GM12878 (cell line): ENCODE measurements at regions not wholly inside any gene's neighbourhood (a gene's known extent, or its start where the extent isn't known, plus 50 kb on each side); places are given as distances from the start of the nearest gene placed in this dataset.
A peak's percentile ranks its signal among the peaks of the same experiment; 100 is the strongest.

Experiments
- ATF3 ChIP-seq: IDR thresholded peaks from 2 replicates; pipeline ENCODE4 v1.6.1; 2011; ENCODE audit warnings: low read depth, mild to moderate bottlenecking, low read length, moderate library complexity, borderline replicate concordance; ENCODE audit errors: extremely low read depth
- ATF7 ChIP-seq: fragments of 450-650 bp; IDR thresholded peaks from 2 replicates; pipeline ENCODE4 v1.6.1; 2016; ENCODE audit warnings: low read depth, mild to moderate bottlenecking
- BACH1 ChIP-seq: fragments of 450-650 bp; IDR thresholded peaks from 2 replicates; pipeline ENCODE4 v1.6.1; 2017; ENCODE audit warnings: mild to moderate bottlenecking, borderline replicate concordance
- BHLHE40 ChIP-seq, 2 experiments: fragments of 450-650 bp in 1 of 2; IDR thresholded peaks; 2 replicates each; pipeline ENCODE4 v1.6.1; 2011 to 2017; ENCODE audit warnings: low read depth in 2 of 2, borderline replicate concordance in 1 of 2, improper control_type of control experiment in 1 of 2, low read length in 1 of 2, mild to moderate bottlenecking in 1 of 2
- DPF2 ChIP-seq: fragments of 450-650 bp; IDR thresholded peaks from 2 replicates; pipeline ENCODE4 v1.6.1; 2017; ENCODE audit warnings: mild to moderate bottlenecking
- EP300 ChIP-seq, 2 experiments: fragments of 150-350 bp in 1 of 2; IDR thresholded peaks; 2 replicates each; pipeline ENCODE4 v1.6.1; 2011 to 2012; ENCODE audit warnings: low read depth in 2 of 2, low read length in 2 of 2, borderline replicate concordance in 1 of 2, improper control_type of control experiment in 1 of 2, inconsistent platforms in 1 of 2; ENCODE audit not compliant: control insufficient read depth in 1 of 2
- ETV6 ChIP-seq, 2 experiments: fragments of 450-650 bp in 1 of 2; IDR thresholded peaks in 1 of 2; conservative IDR thresholded peaks in 1 of 2; 2 replicates each; pipeline ENCODE4 v1.6.1; 2014; ENCODE audit warnings: antibody characterized with exemption in 1 of 2, borderline replicate concordance in 1 of 2, low read depth in 1 of 2, mild to moderate bottlenecking in 1 of 2, moderate library complexity in 1 of 2
- FOXK2 ChIP-seq: fragments of 450-650 bp; IDR thresholded peaks from 2 replicates; pipeline ENCODE4 v1.6.1; 2017; ENCODE audit warnings: mild to moderate bottlenecking, moderate library complexity
- HDAC2 ChIP-seq: fragments of 200-600 bp; sonication (generic); IDR thresholded peaks from 2 replicates; pipeline ENCODE4 v1.6.1; 2017
- IKZF1 ChIP-seq: fragments of 450-650 bp; conservative IDR thresholded peaks from 2 replicates; pipeline ENCODE4 v1.6.1; 2017; ENCODE audit warnings: antibody characterized with exemption, mild to moderate bottlenecking
- JUNB ChIP-seq: IDR thresholded peaks from 2 replicates; pipeline ENCODE4 v1.6.1; 2016; ENCODE audit warnings: antibody characterized with exemption, mild to moderate bottlenecking
- MEF2B ChIP-seq: fragments of 450-650 bp; IDR thresholded peaks from 2 replicates; pipeline ENCODE4 v1.6.1; 2018; ENCODE audit warnings: mild to moderate bottlenecking, moderate library complexity; ENCODE audit not compliant: partially characterized antibody, poor library complexity, severe bottlenecking
- MTA2 ChIP-seq: fragments of 450-650 bp; IDR thresholded peaks from 2 replicates; pipeline ENCODE4 v1.6.1; 2016; ENCODE audit warnings: low read depth, mild to moderate bottlenecking, moderate library complexity
- MYB ChIP-seq: fragments of 150-350 bp; IDR thresholded peaks from 2 replicates; pipeline ENCODE4 v1.6.1; 2014; ENCODE audit warnings: mild to moderate bottlenecking, low read depth, low read length, borderline replicate concordance
- NR2F1 ChIP-seq: fragments of 450-650 bp; conservative IDR thresholded peaks from 2 replicates; pipeline ENCODE4 v1.6.1; 2017; ENCODE audit warnings: mild to moderate bottlenecking
- PBX3 ChIP-seq: IDR thresholded peaks from 2 replicates; pipeline ENCODE4 v1.6.1; 2011; ENCODE audit warnings: mild to moderate bottlenecking, low read depth, low read length, moderate library complexity; ENCODE audit not compliant: insufficient replicate concordance
- POU2F2 ChIP-seq: IDR thresholded peaks from 3 replicates; pipeline ENCODE4 v1.6.1; 2011; ENCODE audit warnings: low read depth, mild to moderate bottlenecking, low read length, borderline replicate concordance
- RUNX3 ChIP-seq: IDR thresholded peaks from 2 replicates; pipeline ENCODE4 v1.6.1; 2012; ENCODE audit warnings: low read length, inconsistent platforms
- SMAD1 ChIP-seq: fragments of 450-650 bp; IDR thresholded peaks from 2 replicates; pipeline ENCODE4 v1.6.1; 2018; ENCODE audit warnings: mild to moderate bottlenecking, low read depth; ENCODE audit not compliant: partially characterized antibody
- SMARCA5 ChIP-seq: fragments of 450-650 bp; IDR thresholded peaks from 2 replicates; pipeline ENCODE4 v1.6.1; 2017; ENCODE audit warnings: mild to moderate bottlenecking
- SPI1 ChIP-seq: IDR thresholded peaks from 2 replicates; pipeline ENCODE4 v1.6.1; 2011; ENCODE audit warnings: low read depth, mild to moderate bottlenecking, low read length, moderate library complexity, borderline replicate concordance; ENCODE audit not compliant: insufficient read depth
- SREBF2 ChIP-seq: IDR thresholded peaks from 2 replicates; pipeline ENCODE4 v1.6.1; 2012; ENCODE audit warnings: mild to moderate bottlenecking, low read length
- SRF ChIP-seq, 2 experiments: IDR thresholded peaks; 2 replicates each; pipeline ENCODE4 v1.6.1; 2011; ENCODE audit warnings: low read depth in 2 of 2, low read length in 2 of 2, mild to moderate bottlenecking in 1 of 2, moderate library complexity in 1 of 2
- SUZ12 ChIP-seq: fragments of 200-600 bp; sonication (generic); IDR thresholded peaks from one replicate; pipeline ENCODE4 v1.6.1; 2018; ENCODE audit warnings: antibody characterized with exemption, mild to moderate bottlenecking; ENCODE audit not compliant: unreplicated experiment
- YY1 ChIP-seq: IDR thresholded peaks from 2 replicates; pipeline ENCODE4 v1.6.1; 2011; ENCODE audit warnings: low read depth, mild to moderate bottlenecking, low read length
- ZNF687 ChIP-seq: fragments of 450-650 bp; IDR thresholded peaks from 2 replicates; pipeline ENCODE4 v1.6.1; 2017; ENCODE audit warnings: mild to moderate bottlenecking, moderate library complexity

- TF ChIP-seq MTA2 (peak; percentile 84), DPF2 (peak; percentile 40; the same call in 1 of the 2 replicates), SMARCA5 (no peak), FOXK2 (peak; percentile 23; the same call in 1 of the 2 replicates), SMAD1 (no peak), SPI1 (no peak), SUZ12 (no peak), YY1 (no peak), ATF3 (no peak), MEF2B (peak; percentile 51), PBX3 (no peak), POU2F2 (no peak), IKZF1 (peak; percentile 78), BACH1 (peak; percentile 34; the same call in 1 of the 2 replicates), ETV6 (conservative IDR thresholded peaks at IDR 0.05 in 1 of 2, IDR thresholded peaks at IDR 0.05 in 1 of 2; ENCODE audit: borderline replicate concordance in 1 of 2, low read depth in 1 of 2) (no peak), SREBF2 (no peak), MYB (0 out of 2 replicates have a peak, but pooled peaks have one; percentile 21), HDAC2 (no peak), JUNB (no peak), EP300 (IDR thresholded peaks at IDR 0.05; ENCODE audit: borderline replicate concordance in 1 of 2, control insufficient read depth in 1 of 2, low read depth in 2 of 2, low read length in 2 of 2) (peak in 1 of 2 experiments; percentile 62; a peak in 3 of 4 replicates), NR2F1 (0 out of 2 replicates have a peak, but pooled peaks have one; percentile 13), ATF7 (peak; percentile 47; the same call in 1 of the 2 replicates), RUNX3 (peak; percentile 37), ZNF687 (no peak), BHLHE40 (IDR thresholded peaks at IDR 0.05; ENCODE audit: borderline replicate concordance in 1 of 2, low read depth in 2 of 2, low read length in 1 of 2) (peak in 1 of 2 experiments; percentile 50; a peak in 2 of 4 replicates), SRF (IDR thresholded peaks at IDR 0.05; ENCODE audit: low read depth in 2 of 2, low read length in 2 of 2) (no peak)
These were observed 521.9 kb downstream of the EPHA4 start (continued) for GRCh38 chr2:221050020-221050795.
